ENCODE measurements at regions not wholly inside any gene's neighbourhood (a gene's known extent, or its start where the extent isn't known, plus 50 kb on each side); places are given as distances from the start of the nearest gene placed in this dataset.

DNA sequence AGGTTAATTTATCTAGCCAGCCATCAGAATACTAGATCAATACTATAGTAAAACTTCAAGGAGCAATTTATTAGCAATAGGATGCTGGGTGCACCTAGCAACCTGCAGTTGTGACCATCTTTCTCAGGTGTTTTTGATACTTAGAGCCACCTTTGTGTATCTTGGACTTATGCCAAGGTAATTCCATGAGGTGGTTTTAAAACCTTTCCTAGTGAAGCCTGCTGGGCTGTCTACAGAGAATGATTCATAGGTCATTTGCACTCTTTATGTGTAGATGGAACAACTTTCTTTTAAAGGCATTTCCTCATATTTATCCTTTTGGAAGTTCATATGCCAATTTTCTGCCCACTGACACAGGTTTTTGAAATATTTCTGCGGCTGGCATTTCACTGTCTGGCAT lies 1030.1 kb upstream of the POU3F3 start:
- TF ChIP-seq, protein P1, sequence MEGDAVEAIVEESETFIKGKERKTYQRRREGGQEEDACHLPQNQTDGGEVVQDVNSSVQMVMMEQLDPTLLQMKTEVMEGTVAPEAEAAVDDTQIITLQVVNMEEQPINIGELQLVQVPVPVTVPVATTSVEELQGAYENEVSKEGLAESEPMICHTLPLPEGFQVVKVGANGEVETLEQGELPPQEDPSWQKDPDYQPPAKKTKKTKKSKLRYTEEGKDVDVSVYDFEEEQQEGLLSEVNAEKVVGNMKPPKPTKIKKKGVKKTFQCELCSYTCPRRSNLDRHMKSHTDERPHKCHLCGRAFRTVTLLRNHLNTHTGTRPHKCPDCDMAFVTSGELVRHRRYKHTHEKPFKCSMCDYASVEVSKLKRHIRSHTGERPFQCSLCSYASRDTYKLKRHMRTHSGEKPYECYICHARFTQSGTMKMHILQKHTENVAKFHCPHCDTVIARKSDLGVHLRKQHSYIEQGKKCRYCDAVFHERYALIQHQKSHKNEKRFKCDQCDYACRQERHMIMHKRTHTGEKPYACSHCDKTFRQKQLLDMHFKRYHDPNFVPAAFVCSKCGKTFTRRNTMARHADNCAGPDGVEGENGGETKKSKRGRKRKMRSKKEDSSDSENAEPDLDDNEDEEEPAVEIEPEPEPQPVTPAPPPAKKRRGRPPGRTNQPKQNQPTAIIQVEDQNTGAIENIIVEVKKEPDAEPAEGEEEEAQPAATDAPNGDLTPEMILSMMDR (IDR thresholded peaks at IDR 0.05): no peak
- no peak for TF ChIP-seq POLR2A (IDR thresholded peaks at IDR 0.05)
